DND-41 (cell line): ENCODE measurements at regions not wholly inside any gene's neighbourhood (a gene's known extent, or its start where the extent isn't known, plus 50 kb on each side); places are given as distances from the start of the nearest gene placed in this dataset.

Source experiments
- ATAC-seq: fragments of 200-7000 bp; cut with Tn5 transposase; 3 replicates; pipeline ENCODE4 v1.9.1; 2021; ENCODE audit warnings: low read depth; ENCODE audit not compliant: insufficient read depth
- DNase-seq: peaks from one replicate; pipeline ENCODE4 v3.0.0-alpha.2; 2020
- H2AFZ ChIP-seq: 2 replicates; pipeline ENCODE4 v1.6.0; 2012; ENCODE audit warnings: low read depth, low read length
- H3K27ac ChIP-seq: 2 replicates; pipeline ENCODE4 v1.5.1; 2012; ENCODE audit warnings: low read length, inconsistent platforms
- H3K27me3 ChIP-seq: fragments of 200-600 bp; sonication (generic); 2 replicates; pipeline ENCODE4 v1.6.0; 2012; ENCODE audit warnings: low read length, mild to moderate bottlenecking, inconsistent platforms; ENCODE audit not compliant: insufficient read depth, poor library complexity
- H3K36me3 ChIP-seq: 2 replicates; pipeline ENCODE4 v1.5.1; 2012; ENCODE audit warnings: low read length, inconsistent platforms; ENCODE audit not compliant: insufficient read depth
- H3K4me1 ChIP-seq: 2 replicates; pipeline ENCODE4 v1.5.1; 2012; ENCODE audit warnings: mild to moderate bottlenecking, low read length; ENCODE audit not compliant: insufficient read depth
- H3K4me2 ChIP-seq: 2 replicates; pipeline ENCODE4 v1.6.0; 2012; ENCODE audit warnings: mild to moderate bottlenecking, moderate library complexity, low read length, inconsistent platforms; ENCODE audit not compliant: insufficient read depth
- H3K4me3 ChIP-seq, 2 experiments: fragments of 200-600 bp in 1 of 2; shearing (Covaris generic) in 1 of 2; 2 replicates each; pipeline ENCODE4 v1.5.1; 2012 to 2016; ENCODE audit warnings: inconsistent platforms in 2 of 2, low read length in 2 of 2, mild to moderate bottlenecking in 2 of 2, low read depth in 1 of 2, moderate library complexity in 1 of 2
- H3K79me2 ChIP-seq: 2 replicates; pipeline ENCODE4 v1.6.0; 2012; ENCODE audit warnings: low read length, inconsistent platforms; ENCODE audit not compliant: insufficient read depth
- H3K9ac ChIP-seq: 2 replicates; pipeline ENCODE4 v1.6.0; 2012; ENCODE audit warnings: low read depth, mild to moderate bottlenecking, inconsistent platforms, low read length, moderate library complexity
- H3K9me3 ChIP-seq: 2 replicates; pipeline ENCODE4 v1.5.1; 2012; ENCODE audit warnings: low read length, moderate library complexity, mild to moderate bottlenecking, inconsistent platforms; ENCODE audit not compliant: insufficient read depth, severe bottlenecking
- H4K20me1 ChIP-seq: 2 replicates; pipeline ENCODE4 v1.6.0; 2012; ENCODE audit warnings: low read length; ENCODE audit not compliant: insufficient read depth
- EZH2 ChIP-seq: IDR thresholded peaks from 3 replicates; pipeline ENCODE4 v1.6.1; 2012; ENCODE audit warnings: borderline replicate concordance, low read depth, mild to moderate bottlenecking, moderate library complexity, low read length, inconsistent platforms; ENCODE audit not compliant: severe bottlenecking
- TF ChIP-seq, protein P1 (sequence below): IDR thresholded peaks from 2 replicates; pipeline ENCODE4 v1.5.1; 2012; ENCODE audit warnings: borderline replicate concordance, low read length, moderate library complexity, mild to moderate bottlenecking; ENCODE audit not compliant: poor library complexity, severe bottlenecking; ENCODE audit errors: extremely low read depth

DNA sequence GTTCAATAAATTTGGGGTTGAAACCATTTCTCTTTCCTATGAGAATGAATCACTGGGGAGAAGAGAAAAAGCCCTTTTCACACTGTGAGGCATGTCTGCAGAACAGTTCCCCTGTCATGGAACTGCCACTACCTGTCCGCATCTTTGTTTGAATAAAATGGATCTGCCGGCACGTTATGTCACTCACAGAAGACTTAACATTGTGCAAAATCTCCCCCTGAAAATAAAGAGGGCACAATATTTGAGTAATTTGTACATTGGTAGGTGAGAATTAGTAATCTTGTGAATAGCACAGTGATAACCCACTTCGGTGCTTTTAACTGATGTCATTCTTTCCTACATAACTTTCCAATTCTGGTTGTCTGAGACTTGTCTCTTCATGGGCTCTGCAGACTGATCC, 804.0 kb downstream of the C6orf118 start:
- Histone ChIP-seq H3K27ac (no peak overlapping the region), H3K79me2 (no peaks in the 10 kb centered on the region), H4K20me1 (no peaks in the 10 kb centered on the region), H3K9ac (no peak overlapping the region), H3K27me3 (no peaks in the 10 kb centered on the region), H3K4me1 (no peaks in the 10 kb centered on the region), H3K36me3 (no peaks in the 10 kb centered on the region), H2AFZ (no peak overlapping the region), H3K4me3 (no peak overlapping the region), H3K4me2 (no peak overlapping the region), H3K9me3 (no peaks in the 10 kb centered on the region)
- DNase-seq (no peak), ATAC-seq (no peak)
- TF ChIP-seq EZH2, result no peak
- TF ChIP-seq, protein P1, sequence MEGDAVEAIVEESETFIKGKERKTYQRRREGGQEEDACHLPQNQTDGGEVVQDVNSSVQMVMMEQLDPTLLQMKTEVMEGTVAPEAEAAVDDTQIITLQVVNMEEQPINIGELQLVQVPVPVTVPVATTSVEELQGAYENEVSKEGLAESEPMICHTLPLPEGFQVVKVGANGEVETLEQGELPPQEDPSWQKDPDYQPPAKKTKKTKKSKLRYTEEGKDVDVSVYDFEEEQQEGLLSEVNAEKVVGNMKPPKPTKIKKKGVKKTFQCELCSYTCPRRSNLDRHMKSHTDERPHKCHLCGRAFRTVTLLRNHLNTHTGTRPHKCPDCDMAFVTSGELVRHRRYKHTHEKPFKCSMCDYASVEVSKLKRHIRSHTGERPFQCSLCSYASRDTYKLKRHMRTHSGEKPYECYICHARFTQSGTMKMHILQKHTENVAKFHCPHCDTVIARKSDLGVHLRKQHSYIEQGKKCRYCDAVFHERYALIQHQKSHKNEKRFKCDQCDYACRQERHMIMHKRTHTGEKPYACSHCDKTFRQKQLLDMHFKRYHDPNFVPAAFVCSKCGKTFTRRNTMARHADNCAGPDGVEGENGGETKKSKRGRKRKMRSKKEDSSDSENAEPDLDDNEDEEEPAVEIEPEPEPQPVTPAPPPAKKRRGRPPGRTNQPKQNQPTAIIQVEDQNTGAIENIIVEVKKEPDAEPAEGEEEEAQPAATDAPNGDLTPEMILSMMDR, result no peak

DNA sequence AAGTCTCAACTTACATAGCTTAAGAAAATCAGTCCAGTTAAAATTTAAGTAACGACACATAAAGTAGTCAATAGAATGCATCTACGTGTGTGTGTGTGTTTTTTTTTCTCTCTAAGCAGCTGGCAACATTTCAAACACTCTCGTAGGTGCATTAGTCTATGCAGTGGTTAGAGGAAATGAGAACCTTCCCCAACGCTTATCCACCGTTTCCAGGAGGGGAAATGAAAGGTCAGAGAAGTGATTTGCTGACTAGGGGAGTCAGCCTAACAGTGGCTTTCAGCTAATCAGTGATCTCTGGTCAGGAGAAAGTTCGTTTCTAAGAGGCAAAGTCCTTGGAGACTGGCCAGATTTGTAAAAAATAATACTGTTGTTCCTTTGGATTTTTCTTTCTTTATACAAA, 806.6 kb downstream of the C6orf118 start:
- Histone ChIP-seq H3K4me1 (no peaks in the 10 kb centered on the region), H3K4me3 (no peak overlapping the region), H3K9ac (no peak overlapping the region), H3K79me2 (no peaks in the 10 kb centered on the region), H3K9me3 (no peaks in the 10 kb centered on the region), H3K27ac (no peak overlapping the region), H3K27me3 (no peaks in the 10 kb centered on the region), H4K20me1 (no peaks in the 10 kb centered on the region), H2AFZ (no peak overlapping the region), H3K36me3 (no peaks in the 10 kb centered on the region), H3K4me2 (no peak overlapping the region)
- no peak for DNase-seq
- ATAC-seq, result no peak
- no peak for TF ChIP-seq EZH2
- TF ChIP-seq, protein P1, result no peak

DNA sequence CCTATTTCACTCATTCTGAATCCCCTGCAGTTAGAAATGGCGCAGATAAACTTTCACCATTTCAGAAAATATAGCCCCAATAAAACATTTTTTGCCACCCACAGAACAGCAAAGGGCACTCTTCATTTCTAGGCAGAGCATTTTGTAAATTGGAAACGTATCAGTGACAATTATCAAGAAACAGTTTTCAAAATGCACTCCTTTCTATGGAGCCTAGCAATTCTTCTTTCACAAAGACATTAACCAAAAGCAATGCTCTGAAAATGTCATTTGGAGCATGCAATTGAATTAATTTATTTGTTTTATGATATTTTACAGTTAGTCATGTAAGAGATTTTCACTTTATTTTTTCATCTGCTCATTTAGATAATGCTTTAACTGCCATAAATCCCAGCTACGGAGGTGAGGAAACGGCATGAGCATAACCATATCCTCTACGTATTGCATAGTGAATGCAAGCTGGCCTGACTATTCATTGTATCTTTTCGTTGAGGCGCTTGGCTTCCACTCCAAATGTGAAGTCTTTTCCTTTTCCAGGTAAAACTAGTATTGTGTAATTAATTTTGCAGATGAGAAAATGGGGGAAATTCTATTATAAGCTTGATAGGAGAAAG, 813.4 kb downstream of the C6orf118 start:
- Histone ChIP-seq H3K9ac (no peak overlapping the region), H3K9me3 (no peaks in the 10 kb centered on the region), H3K79me2 (no peaks in the 10 kb centered on the region), H3K27me3 (no peaks in the 10 kb centered on the region), H3K4me1 (no peaks in the 10 kb centered on the region), H3K4me3 (no peak overlapping the region), H3K4me2 (no peak overlapping the region), H3K36me3 (no peaks in the 10 kb centered on the region), H4K20me1 (no peaks in the 10 kb centered on the region), H3K27ac (no peak overlapping the region), H2AFZ (no peak overlapping the region)
- ATAC-seq (no peak), DNase-seq (no peak)
- TF ChIP-seq EZH2, result no peak
- TF ChIP-seq, protein P1, result no peak

DNA sequence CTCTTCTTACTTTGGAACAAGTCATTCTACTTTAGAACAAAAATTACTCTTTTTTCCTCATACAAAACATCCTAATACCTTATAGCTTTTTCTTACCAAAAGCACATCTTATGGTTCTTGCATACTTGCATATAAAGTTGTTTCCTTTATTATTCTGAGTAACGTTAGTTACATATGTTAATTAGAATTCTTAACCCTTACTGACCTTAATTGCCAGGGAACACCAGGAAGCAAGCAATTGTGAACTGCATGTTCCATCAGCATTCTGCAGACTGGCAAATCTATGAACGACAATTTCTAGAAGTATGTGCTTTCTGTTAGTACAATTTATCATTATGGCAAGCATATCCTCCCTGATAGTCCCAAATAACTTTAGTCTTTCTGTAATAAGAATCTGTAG, 831.0 kb downstream of the C6orf118 start:
- Histone ChIP-seq H3K9me3 (peaks cover under 1% of the 10 kb centered on the region), H2AFZ (no peak overlapping the region)

More for the DNA sequence above, 831.0 kb downstream of the C6orf118 start:
- H3K4me1 ChIP-seq, result no peaks in the 10 kb centered on the region
- no peaks in the 10 kb centered on the region for H3K36me3 ChIP-seq
- ATAC-seq, result no peak
- TF ChIP-seq EZH2, result no peak
- TF ChIP-seq, protein P1, result no peak
- no peaks in the 10 kb centered on the region for H3K79me2 ChIP-seq
- H3K27ac ChIP-seq, result no peak overlapping the region
- no peaks in the 10 kb centered on the region for H4K20me1 ChIP-seq
- DNase-seq, result no peak
- H3K27me3 ChIP-seq, result no peaks in the 10 kb centered on the region
- no peak overlapping the region for H3K9ac ChIP-seq
- H3K4me3 ChIP-seq, result no peak overlapping the region
- no peak overlapping the region for H3K4me2 ChIP-seq
